ENCODE measurements at regions not wholly inside any gene's neighbourhood (a gene's known extent, or its start where the extent isn't known, plus 50 kb on each side); places are given as distances from the start of the nearest gene placed in this dataset.

GRCh38 chr1:67991546-67991945 lies 58.9 kb downstream of the DIRAS3 start:
- H3K4me3 Mint-ChIP-seq, result no peak overlapping the region
- H3K4me1 Mint-ChIP-seq (ENCODE audit: low read depth), result no peaks in the 10 kb centered on the region
- intact Hi-C loops (cut with micrococcal nuclease), result no loop called here
- peaks cover 9% of the 10 kb centered on the region for H3K9me3 Mint-ChIP-seq
- CTCF ChIA-PET, result no interaction called here
- no peaks in the 10 kb centered on the region for H3K36me3 Mint-ChIP-seq (ENCODE audit: low read depth)
- no peak for DNase-seq
- no peaks in the 10 kb centered on the region for H3K27me3 Mint-ChIP-seq (ENCODE audit: low read depth)
- no peak overlapping the region for H3K27ac Mint-ChIP-seq

DNA sequence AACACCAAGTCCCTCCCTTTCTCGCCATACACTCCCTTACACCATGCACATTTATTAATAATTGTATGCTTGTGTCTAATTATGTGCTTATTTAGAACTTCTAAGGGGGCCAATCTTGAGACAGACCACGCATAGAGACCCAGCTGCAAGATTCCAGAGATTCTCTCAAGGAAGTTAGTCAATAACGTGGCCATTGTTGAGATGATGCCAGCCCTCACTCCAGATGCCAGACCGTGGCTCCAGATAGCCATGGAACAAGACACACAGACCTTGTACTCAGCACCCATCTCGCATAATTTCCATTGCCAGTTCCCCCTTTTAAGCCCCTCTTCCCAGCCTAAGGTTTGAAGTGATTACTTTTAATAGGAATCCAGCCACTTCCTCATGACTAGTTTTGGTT lies 62.4 kb downstream of the DIRAS3 start:
- Mint-ChIP-seq H3K9me3 (no peaks in the 10 kb centered on the region), H3K4me1 (ENCODE audit: low read depth) (no peaks in the 10 kb centered on the region), H3K36me3 (ENCODE audit: low read depth) (no peaks in the 10 kb centered on the region), H3K27me3 (ENCODE audit: low read depth) (no peaks in the 10 kb centered on the region), H3K27ac (no peak overlapping the region), H3K4me3 (no peak overlapping the region)
- CTCF ChIA-PET, result no interaction called here
- intact Hi-C loops (cut with micrococcal nuclease), result no loop called here
- DNase-seq, result no peak

- CTCF ChIA-PET, result no interaction called here
These were observed 63.2 kb downstream of the DIRAS3 start for GRCh38 chr1:67987046-67987799.

DNA sequence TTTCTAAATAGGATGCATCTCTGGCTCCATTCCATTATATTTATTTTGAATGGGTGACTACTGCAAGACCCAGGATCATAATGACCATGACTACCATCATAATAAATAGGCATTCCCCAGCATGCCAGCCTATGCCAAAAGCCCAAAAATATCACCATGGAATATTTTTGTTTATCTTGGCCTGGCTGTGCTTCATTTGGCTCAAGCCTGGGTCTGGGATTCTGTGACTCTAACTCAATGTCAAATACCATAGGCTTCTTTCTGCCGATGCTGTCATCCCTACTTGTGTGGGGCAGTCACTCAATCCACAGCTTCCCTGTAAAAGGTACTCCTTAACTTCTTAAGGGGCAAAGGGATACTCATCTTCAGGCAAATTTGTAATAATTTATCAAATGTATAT lies 66.6 kb downstream of the DIRAS3 start:
- CTCF ChIA-PET, result no interaction called here
- intact Hi-C loops (cut with micrococcal nuclease), result no loop called here
- H3K36me3 Mint-ChIP-seq (ENCODE audit: low read depth), result no peaks in the 10 kb centered on the region
- no peak for DNase-seq
- H3K4me1 Mint-ChIP-seq (ENCODE audit: low read depth), result no peaks in the 10 kb centered on the region
- H3K9me3 Mint-ChIP-seq, result no peaks in the 10 kb centered on the region
- H3K27ac Mint-ChIP-seq, result no peak overlapping the region
- H3K4me3 Mint-ChIP-seq, result no peak overlapping the region
- H3K27me3 Mint-ChIP-seq (ENCODE audit: low read depth), result no peaks in the 10 kb centered on the region

More at GRCh38 chr1:67987046-67987799, 63.2 kb downstream of the DIRAS3 start:
- H3K27ac Mint-ChIP-seq, result no peak overlapping the region
- H3K4me1 Mint-ChIP-seq (ENCODE audit: low read depth), result no peaks in the 10 kb centered on the region
- DNase-seq, result no peak
- H3K27me3 Mint-ChIP-seq (ENCODE audit: low read depth), result no peaks in the 10 kb centered on the region
- intact Hi-C loops (cut with micrococcal nuclease), result no loop called here
- no peaks in the 10 kb centered on the region for H3K36me3 Mint-ChIP-seq (ENCODE audit: low read depth)
- H3K4me3 Mint-ChIP-seq, result no peak overlapping the region
- H3K9me3 Mint-ChIP-seq, result no peaks in the 10 kb centered on the region

DNA sequence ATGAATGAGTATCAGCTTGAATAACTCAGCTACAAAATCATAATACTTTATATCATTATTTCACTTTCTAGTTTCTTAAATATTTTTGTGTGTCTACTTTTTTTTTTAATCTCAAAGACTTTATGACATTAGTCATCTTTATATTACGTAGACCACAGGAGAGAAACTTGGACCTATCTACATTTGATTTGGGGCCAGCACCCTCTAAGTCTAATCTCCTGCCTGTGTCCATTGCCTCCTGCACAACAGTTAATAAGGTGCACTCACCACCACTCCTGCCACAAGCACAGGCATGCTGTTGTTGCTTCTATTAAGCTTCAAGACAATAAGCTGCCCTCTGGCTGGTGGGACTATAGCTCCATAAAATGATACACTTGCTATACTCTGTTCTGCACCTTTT lies 70.4 kb downstream of the DIRAS3 start:
- no peak overlapping the region for H3K27ac Mint-ChIP-seq
- no peak for DNase-seq

DNA sequence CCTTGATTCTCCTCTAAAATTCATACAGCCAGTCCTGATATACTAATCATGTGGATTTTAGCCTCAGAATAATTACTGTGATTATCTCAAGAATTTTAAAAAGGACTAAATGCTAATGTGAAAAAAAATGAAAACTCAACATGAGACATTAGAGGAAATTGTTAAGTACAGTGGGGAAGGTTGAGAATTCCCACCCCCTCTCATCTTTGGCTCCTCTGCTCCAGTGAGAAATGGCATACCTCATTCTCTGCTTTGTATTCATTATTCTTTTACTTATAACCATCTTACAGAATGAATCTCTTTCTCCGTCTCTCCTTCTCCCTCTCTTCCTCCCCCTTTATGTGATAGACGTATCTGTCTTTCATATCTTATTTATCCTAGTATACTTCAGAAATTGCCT lies 70.9 kb downstream of the DIRAS3 start:
- no peak for DNase-seq
- no peak overlapping the region for H3K4me3 Mint-ChIP-seq
- peaks cover 1% of the 10 kb centered on the region for H3K9me3 Mint-ChIP-seq
- H3K4me1 Mint-ChIP-seq (ENCODE audit: low read depth), result no peaks in the 10 kb centered on the region
- CTCF ChIA-PET, result interaction anchor here (0.7 kb wide), 1 partner anchor 295 kb away, joined by 3 read pairs; no protein-coding TSS in a partner anchor
- intact Hi-C loops (cut with micrococcal nuclease), result no loop called here
- no peaks in the 10 kb centered on the region for H3K27me3 Mint-ChIP-seq (ENCODE audit: low read depth)
- H3K36me3 Mint-ChIP-seq (ENCODE audit: low read depth), result no peaks in the 10 kb centered on the region
- H3K27ac Mint-ChIP-seq, result no peak overlapping the region

More for the DNA sequence above, 70.4 kb downstream of the DIRAS3 start:
- no peak overlapping the region for H3K4me3 Mint-ChIP-seq
- H3K4me1 Mint-ChIP-seq (ENCODE audit: low read depth), result no peaks in the 10 kb centered on the region
- intact Hi-C loops (cut with micrococcal nuclease), result no loop called here
- H3K9me3 Mint-ChIP-seq, result peaks cover 1% of the 10 kb centered on the region
- no peaks in the 10 kb centered on the region for H3K27me3 Mint-ChIP-seq (ENCODE audit: low read depth)
- CTCF ChIA-PET, result interaction anchor here (0.7 kb wide), 2 partner anchors 52 to 294 kb away, joined by 3 read pairs; no protein-coding TSS in a partner anchor
- H3K36me3 Mint-ChIP-seq (ENCODE audit: low read depth), result no peaks in the 10 kb centered on the region

GRCh38 chr1:67978890-67979516 lies 71.4 kb downstream of the DIRAS3 start:
- Mint-ChIP-seq H3K9me3 (peaks cover 1% of the 10 kb centered on the region), H3K4me1 (ENCODE audit: low read depth) (no peaks in the 10 kb centered on the region), H3K27me3 (ENCODE audit: low read depth) (no peaks in the 10 kb centered on the region), H3K4me3 (no peak overlapping the region), H3K27ac (no peak overlapping the region), H3K36me3 (ENCODE audit: low read depth) (no peaks in the 10 kb centered on the region)
- intact Hi-C loops (cut with micrococcal nuclease), result no loop called here
- no peak for DNase-seq
- CTCF ChIA-PET, result no interaction called here

GRCh38 chr1:67977756-67978155 lies 72.7 kb downstream of the DIRAS3 start:
- Mint-ChIP-seq H3K9me3 (peaks cover 1% of the 10 kb centered on the region), H3K36me3 (ENCODE audit: low read depth) (no peaks in the 10 kb centered on the region), H3K4me3 (no peak overlapping the region), H3K4me1 (ENCODE audit: low read depth) (no peaks in the 10 kb centered on the region), H3K27ac (no peak overlapping the region), H3K27me3 (ENCODE audit: low read depth) (no peaks in the 10 kb centered on the region)
- no peak for DNase-seq
- intact Hi-C loops (cut with micrococcal nuclease), result no loop called here
- CTCF ChIA-PET, result interaction anchor here (0.6 kb wide), 2 partner anchors 56 to 1902 kb away, joined by 3 to 4 read pairs; no protein-coding TSS in a partner anchor

DNA sequence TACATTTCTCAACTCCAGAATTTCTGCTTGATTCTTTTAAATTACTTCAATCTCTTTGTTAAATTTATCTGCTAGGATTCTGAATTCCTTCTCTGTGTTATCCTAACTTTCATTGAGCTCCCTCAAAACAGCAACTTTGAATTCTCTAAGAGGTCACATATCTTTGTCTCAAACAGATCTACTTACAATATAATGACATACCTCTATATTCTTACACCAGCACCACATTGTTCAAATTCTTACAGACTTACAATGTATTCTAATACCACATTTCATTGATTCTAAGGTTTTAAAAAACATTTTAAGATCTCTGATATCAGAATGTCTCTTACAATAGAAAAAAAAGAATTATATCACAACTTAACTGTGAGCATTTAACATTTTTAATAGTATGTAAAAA lies 77.4 kb downstream of the DIRAS3 start:
- Mint-ChIP-seq H3K9me3 (peaks cover 1% of the 10 kb centered on the region), H3K27ac (no peak overlapping the region), H3K36me3 (ENCODE audit: low read depth) (no peaks in the 10 kb centered on the region), H3K27me3 (ENCODE audit: low read depth) (no peaks in the 10 kb centered on the region), H3K4me1 (ENCODE audit: low read depth) (no peaks in the 10 kb centered on the region), H3K4me3 (no peak overlapping the region)
- no peak for DNase-seq
- intact Hi-C loops (cut with micrococcal nuclease), result no loop called here
- CTCF ChIA-PET, result no interaction called here

GRCh38 chr1:67970088-67970487 lies 80.3 kb downstream of the DIRAS3 start:
- H3K4me1 Mint-ChIP-seq (ENCODE audit: low read depth), result no peaks in the 10 kb centered on the region
- no peaks in the 10 kb centered on the region for H3K36me3 Mint-ChIP-seq (ENCODE audit: low read depth)
- DNase-seq, result no peak
- CTCF ChIA-PET, result no interaction called here
- H3K4me3 Mint-ChIP-seq, result no peak overlapping the region
- no peak overlapping the region for H3K27ac Mint-ChIP-seq
- intact Hi-C loops (cut with micrococcal nuclease), result no loop called here
- H3K27me3 Mint-ChIP-seq (ENCODE audit: low read depth), result no peaks in the 10 kb centered on the region
- peaks cover 2% of the 10 kb centered on the region for H3K9me3 Mint-ChIP-seq

DNA sequence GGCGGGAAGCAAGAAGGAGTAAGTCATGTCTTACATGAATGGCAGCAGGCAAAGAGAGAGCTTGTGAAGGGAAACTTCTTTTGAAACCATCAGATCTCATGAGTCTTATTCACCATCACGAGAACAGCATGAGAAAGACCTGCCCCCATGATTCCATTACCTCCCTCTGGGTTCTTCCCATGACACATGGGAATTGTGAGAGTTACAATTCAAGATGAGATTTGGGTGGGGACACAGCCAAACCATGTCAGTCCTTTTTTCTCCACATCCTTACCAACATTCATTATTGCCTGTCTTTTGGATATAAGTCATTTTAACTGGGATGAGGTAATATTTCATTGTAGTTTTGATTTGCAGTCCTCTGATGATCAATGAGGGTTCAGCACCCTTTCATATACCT lies 81.0 kb downstream of the DIRAS3 start:
- no peaks in the 10 kb centered on the region for H3K27me3 Mint-ChIP-seq (ENCODE audit: low read depth)
- intact Hi-C loops (cut with micrococcal nuclease), result no loop called here
- peaks cover 2% of the 10 kb centered on the region for H3K9me3 Mint-ChIP-seq
- no peak overlapping the region for H3K4me3 Mint-ChIP-seq
- no peak overlapping the region for H3K27ac Mint-ChIP-seq
- H3K4me1 Mint-ChIP-seq (ENCODE audit: low read depth), result no peaks in the 10 kb centered on the region
- no peak for DNase-seq
- H3K36me3 Mint-ChIP-seq (ENCODE audit: low read depth), result no peaks in the 10 kb centered on the region
- CTCF ChIA-PET, result no interaction called here

DNA sequence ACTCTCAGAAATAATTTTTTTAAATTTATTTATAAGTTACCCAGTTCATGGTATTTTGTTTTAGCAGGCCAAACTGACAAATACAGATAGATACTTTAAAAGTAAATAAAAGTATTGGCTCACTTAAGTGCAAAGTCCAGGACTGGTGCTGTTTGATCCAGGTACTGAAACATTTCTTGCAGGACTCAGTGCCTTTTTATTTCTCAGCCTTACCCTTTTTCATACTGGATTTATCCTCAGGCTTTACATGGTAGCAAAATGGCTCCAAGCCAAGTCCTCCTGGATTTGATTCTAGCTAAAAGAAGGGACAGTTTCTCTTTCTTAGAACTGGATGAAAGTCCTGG lies 83.8 kb downstream of the DIRAS3 start:
- no peak overlapping the region for H3K27ac Mint-ChIP-seq
- no peaks in the 10 kb centered on the region for H3K4me1 Mint-ChIP-seq (ENCODE audit: low read depth)
- H3K27me3 Mint-ChIP-seq (ENCODE audit: low read depth), result no peaks in the 10 kb centered on the region
- CTCF ChIA-PET, result no interaction called here
- intact Hi-C loops (cut with micrococcal nuclease), result no loop called here
- DNase-seq, result no peak
- H3K9me3 Mint-ChIP-seq, result peaks cover 18% of the 10 kb centered on the region
- H3K36me3 Mint-ChIP-seq (ENCODE audit: low read depth), result no peaks in the 10 kb centered on the region
- H3K4me3 Mint-ChIP-seq, result no peak overlapping the region

- H3K36me3 Mint-ChIP-seq (ENCODE audit: low read depth), result no peaks in the 10 kb centered on the region
- intact Hi-C loops (cut with micrococcal nuclease), result no loop called here
- H3K4me3 Mint-ChIP-seq, result no peak overlapping the region
- peaks cover 18% of the 10 kb centered on the region for H3K9me3 Mint-ChIP-seq
- no peak for DNase-seq
- CTCF ChIA-PET, result no interaction called here
- H3K27me3 Mint-ChIP-seq (ENCODE audit: low read depth), result no peaks in the 10 kb centered on the region
- no peaks in the 10 kb centered on the region for H3K4me1 Mint-ChIP-seq (ENCODE audit: low read depth)
- H3K27ac Mint-ChIP-seq, result no peak overlapping the region
These were observed 84.3 kb downstream of the DIRAS3 start for GRCh38 chr1:67965995-67966665.
